ENCODE measurements at regions not wholly inside any gene's neighbourhood (a gene's known extent, or its start where the extent isn't known, plus 50 kb on each side); places are given as distances from the start of the nearest gene placed in this dataset.

DNA sequence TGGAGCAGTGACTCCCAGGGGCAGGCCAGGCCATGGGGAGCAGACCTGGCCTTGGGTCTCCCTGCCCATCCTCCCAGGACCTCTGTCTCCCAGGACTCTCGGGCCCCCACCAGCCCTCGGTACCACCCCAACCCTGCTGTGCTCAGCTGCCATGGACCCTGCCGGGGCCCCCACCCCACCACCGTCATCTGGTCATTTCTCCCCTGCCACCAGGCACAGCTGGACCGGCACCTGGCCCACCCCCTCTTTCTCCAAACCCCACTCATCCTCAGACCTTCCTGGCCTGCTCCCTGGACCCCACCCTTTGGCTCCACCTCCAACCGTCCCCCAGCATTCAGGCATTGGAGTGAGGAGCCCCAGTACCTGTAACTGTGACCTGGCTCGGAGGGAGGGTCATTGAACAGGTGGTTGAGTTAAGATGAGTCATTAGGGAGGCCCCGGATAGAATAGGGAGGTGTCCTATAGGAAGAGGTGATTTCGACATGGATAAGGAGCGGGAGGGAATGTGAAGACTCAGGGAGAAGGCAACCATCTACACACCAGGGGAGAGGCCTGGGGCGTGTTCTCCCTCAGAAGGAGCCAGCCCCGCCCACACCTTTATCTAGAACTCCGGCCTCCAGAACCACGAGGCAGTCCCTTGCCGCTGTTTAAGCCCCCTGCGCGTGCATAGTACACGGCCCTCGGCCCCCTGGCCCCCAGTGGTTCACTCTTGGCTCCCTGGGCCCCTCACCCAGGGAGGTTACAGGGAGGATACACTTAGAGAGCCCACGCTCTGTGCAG is 1395.9 kb downstream of the BRD1 start:
- Histone ChIP-seq H3K36me3 (ENCODE audit: insufficient read depth, low read length) (no peaks in the 10 kb centered on the region), H3K4me1 (ENCODE audit: insufficient read depth, low read length) (no peaks in the 10 kb centered on the region), H3K27ac (ENCODE audit: low read depth, low read length) (no peak overlapping the region), H3K9me3 (ENCODE audit: low read length) (no peaks in the 10 kb centered on the region), H3K9ac (ENCODE audit: low read length) (no peak overlapping the region), H3K27me3 (ENCODE audit: control insufficient read depth in 1 of 2, insufficient read depth in 2 of 2, low read length in 2 of 2) (no peaks in the 10 kb centered on the region), H3K4me3 (ENCODE audit: low read depth in 1 of 2, low read length in 2 of 2) (no peak overlapping the region)

DNA sequence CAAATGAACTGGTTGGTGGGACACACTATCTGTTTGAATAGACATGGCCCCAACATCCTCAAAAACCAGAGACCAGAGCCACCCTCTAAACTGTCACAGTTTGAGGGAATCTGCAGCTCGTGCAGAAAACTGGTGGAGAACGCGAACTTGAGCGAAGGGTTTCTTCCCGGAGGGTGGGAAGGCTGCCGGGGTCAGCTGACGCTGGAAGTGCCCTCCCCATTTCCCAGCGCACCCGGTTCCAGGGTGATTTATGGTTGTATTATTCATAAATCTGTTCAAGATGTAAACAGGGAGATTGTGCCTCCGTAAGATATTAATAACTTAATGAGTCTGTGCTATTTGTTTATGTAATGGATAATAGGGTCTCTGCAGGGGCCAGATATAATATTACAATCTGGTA is 1396.7 kb downstream of the BRD1 start:
- Histone ChIP-seq H3K36me3 (ENCODE audit: insufficient read depth, low read length) (no peaks in the 10 kb centered on the region), H3K4me1 (ENCODE audit: insufficient read depth, low read length) (no peaks in the 10 kb centered on the region), H3K4me3 (ENCODE audit: low read depth in 1 of 2, low read length in 2 of 2) (no peak overlapping the region), H3K9me3 (ENCODE audit: low read length) (no peaks in the 10 kb centered on the region), H3K27ac (ENCODE audit: low read depth, low read length) (no peak overlapping the region), H3K27me3 (ENCODE audit: control insufficient read depth in 1 of 2, insufficient read depth in 2 of 2, low read length in 2 of 2) (no peaks in the 10 kb centered on the region), H3K9ac (ENCODE audit: low read length) (no peak overlapping the region)

DNA sequence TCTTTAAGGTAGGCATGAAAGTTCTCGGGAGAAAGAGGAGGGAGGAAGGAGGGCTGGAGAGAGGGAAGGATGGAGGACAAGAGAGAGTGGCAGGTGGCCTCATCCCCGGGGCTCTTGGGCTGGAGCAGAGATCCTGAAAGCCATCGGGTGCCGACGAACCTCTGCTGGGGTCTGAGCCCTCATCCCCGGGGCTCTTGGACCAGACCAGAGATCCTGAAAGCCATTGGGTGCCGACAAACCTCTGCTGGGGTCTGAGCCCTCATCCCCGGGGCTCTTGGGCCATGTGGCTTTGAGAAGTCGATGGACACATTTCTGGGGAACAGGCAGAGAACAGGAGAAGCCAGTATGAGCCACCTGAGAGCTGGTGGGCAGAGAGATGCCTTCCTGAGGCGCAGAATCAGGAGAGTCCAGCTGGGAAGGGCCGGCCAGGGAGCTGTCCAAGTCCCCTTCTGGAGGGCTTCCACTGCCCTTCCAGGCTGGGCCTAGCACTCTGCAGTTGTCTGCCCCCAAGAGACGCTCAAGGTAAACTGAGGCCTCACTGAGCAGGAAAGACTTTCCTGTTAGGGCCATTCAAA is 1398.1 kb downstream of the BRD1 start:
- H3K36me3 ChIP-seq (ENCODE audit: insufficient read depth, low read length) = no peaks in the 10 kb centered on the region
- no peak overlapping the region for H3K4me3 ChIP-seq (ENCODE audit: low read depth in 1 of 2, low read length in 2 of 2)
- H3K27me3 ChIP-seq (ENCODE audit: control insufficient read depth in 1 of 2, insufficient read depth in 2 of 2, low read length in 2 of 2) = peaks cover 0 to 5% of the 10 kb centered on the region in 2 donors
- H3K27ac ChIP-seq (ENCODE audit: low read depth, low read length) = no peak overlapping the region
- H3K4me1 ChIP-seq (ENCODE audit: insufficient read depth, low read length) = no peaks in the 10 kb centered on the region
- H3K9me3 ChIP-seq (ENCODE audit: low read length) = no peaks in the 10 kb centered on the region
- no peak overlapping the region for H3K9ac ChIP-seq (ENCODE audit: low read length)

DNA sequence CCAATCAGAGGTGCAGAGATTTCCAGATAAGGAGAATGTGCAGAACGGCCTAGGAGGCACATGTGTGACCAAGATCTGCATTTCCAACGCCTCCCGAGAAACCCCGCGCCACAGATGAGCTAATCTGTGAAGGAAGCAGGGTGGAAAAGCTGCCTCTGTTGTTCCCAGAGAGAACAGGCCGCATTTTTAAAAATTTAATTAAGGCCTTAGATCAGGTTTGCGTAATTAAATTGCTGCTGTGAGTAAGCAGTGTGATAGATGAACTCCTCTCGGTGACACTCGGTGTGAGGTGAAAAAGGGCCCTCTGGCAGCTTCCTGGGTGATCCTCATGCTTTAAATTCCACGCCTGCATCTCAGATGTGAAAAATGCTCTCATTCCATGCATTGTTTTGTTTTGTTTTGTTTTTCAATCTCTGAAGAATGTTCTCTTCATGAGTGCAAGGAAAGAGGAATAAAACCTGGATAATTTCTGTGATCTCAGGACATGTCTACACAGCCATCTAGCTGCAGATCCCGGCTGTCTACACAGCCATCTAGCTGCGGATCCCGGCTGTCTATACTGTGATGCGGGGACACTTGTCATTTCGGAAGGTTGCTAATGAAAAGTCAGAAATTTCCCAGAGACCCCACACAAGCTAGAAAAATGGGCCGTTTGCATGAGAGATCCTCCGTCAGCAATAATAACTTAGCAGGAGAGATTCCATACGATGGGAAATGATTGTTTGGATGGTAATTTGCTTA is 1398.9 kb downstream of the BRD1 start:
- Histone ChIP-seq H3K9me3 (ENCODE audit: low read length) (no peaks in the 10 kb centered on the region), H3K27me3 (ENCODE audit: control insufficient read depth in 1 of 2, insufficient read depth in 2 of 2, low read length in 2 of 2) (peaks cover 0 to 5% of the 10 kb centered on the region in 2 donors), H3K4me3 (ENCODE audit: low read depth in 1 of 2, low read length in 2 of 2) (no peak overlapping the region), H3K27ac (ENCODE audit: low read depth, low read length) (no peak overlapping the region), H3K36me3 (ENCODE audit: insufficient read depth, low read length) (no peaks in the 10 kb centered on the region), H3K4me1 (ENCODE audit: insufficient read depth, low read length) (no peaks in the 10 kb centered on the region), H3K9ac (ENCODE audit: low read length) (no peak overlapping the region)

DNA sequence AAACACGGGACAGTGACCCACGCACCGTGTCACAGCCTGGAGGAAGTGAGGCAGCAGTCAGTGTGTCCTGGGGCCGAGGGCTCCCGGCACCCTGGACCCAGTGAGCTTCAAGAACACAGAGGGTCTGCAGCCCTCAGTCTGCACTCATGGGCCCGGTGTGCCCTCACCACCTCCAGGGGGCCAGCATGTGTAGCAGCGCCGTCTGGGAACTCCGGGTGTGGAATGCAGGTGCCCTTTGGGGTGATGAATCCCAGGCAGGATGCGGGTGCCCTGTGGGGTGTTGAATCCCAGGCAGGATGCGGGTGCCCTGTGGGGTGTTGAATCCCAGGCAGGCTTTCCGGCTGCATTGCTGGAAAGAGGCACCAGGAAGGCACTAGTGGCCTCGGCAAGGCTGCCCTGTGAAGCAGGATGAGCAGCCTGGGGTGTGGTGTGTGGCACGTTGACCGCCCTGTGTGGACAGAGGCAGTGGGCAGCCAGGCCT is 1399.9 kb downstream of the BRD1 start:
- no peak overlapping the region for H3K9ac ChIP-seq (ENCODE audit: low read length)
- peaks cover 0 to 5% of the 10 kb centered on the region in 2 donors for H3K27me3 ChIP-seq (ENCODE audit: control insufficient read depth in 1 of 2, insufficient read depth in 2 of 2, low read length in 2 of 2)
- no peaks in the 10 kb centered on the region for H3K4me1 ChIP-seq (ENCODE audit: insufficient read depth, low read length)
- no peak overlapping the region for H3K27ac ChIP-seq (ENCODE audit: low read depth, low read length)
- no peaks in the 10 kb centered on the region for H3K36me3 ChIP-seq (ENCODE audit: insufficient read depth, low read length)
- no peak overlapping the region for H3K4me3 ChIP-seq (ENCODE audit: low read depth in 1 of 2, low read length in 2 of 2)
- H3K9me3 ChIP-seq (ENCODE audit: low read length) = no peaks in the 10 kb centered on the region

DNA sequence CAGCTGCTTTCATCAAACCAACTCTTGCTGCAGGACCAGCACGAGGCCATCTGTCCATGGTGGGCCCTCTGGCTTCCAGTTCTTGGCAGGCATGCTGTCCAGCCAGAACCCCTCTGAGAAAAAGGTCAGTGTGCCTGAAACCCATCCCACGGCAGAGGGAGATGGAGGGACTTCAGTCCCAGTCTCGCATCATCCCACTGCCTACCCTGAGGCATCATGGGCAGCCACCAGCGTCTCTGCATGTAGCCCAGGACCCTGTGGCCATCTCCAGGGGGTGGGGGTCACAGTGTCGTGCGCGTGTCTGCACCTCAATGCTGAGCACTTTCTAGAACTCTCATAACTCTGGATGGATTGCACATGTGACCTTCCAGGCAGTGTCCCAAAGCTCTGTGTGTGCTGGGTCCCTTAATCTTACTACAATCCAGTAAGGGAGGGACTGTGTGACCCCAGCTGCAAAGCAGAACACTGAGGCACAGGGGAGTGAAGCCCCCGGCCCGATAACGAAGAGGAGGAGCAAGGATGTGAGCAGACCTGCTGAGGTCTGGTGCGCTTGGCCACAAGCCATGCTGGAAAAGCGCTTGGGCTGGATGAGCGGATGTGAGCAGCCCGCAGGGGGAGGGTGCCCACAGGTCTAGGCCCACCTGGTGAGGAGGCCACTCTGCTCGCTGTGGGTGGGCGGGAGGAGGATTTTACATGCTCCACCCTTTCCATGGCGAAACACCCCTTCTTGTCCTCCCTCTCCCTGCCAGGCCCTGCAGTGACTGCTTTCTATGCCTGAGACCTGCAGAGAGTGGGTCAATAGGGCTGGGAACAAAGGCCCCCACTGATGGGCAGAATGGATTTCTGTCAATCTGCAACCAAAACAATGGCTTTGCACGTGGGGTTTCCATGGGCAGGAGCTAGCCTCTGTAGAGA is 1401.0 kb downstream of the BRD1 start:
- Histone ChIP-seq H3K36me3 (ENCODE audit: insufficient read depth, low read length) (no peaks in the 10 kb centered on the region), H3K4me3 (ENCODE audit: low read depth in 1 of 2, low read length in 2 of 2) (no peak overlapping the region), H3K27me3 (ENCODE audit: control insufficient read depth in 1 of 2, insufficient read depth in 2 of 2, low read length in 2 of 2) (peaks cover 0 to 5% of the 10 kb centered on the region in 2 donors), H3K9ac (ENCODE audit: low read length) (no peak overlapping the region), H3K9me3 (ENCODE audit: low read length) (no peaks in the 10 kb centered on the region), H3K27ac (ENCODE audit: low read depth, low read length) (no peak overlapping the region), H3K4me1 (ENCODE audit: insufficient read depth, low read length) (no peaks in the 10 kb centered on the region)

DNA sequence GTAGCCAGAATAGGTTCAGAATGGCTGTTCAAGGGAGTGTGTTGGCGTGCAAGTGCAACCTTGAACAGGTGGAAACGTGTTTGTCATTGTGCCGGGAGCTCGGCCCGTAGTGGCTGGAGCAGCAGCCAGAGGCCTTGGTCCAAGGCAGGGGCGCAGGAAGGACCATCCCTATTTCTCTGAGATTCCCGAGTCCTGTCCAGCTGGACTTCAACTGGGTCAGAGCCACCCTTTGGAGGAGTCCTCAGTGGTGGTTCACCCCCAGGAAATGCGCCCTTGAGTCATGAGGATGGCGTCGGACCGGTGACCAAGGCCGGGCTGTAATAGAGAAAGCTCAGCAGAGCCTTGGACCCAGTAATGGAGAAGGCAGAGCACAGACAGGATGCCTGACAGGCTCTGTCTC is 1402.0 kb downstream of the BRD1 start:
- no peaks in the 10 kb centered on the region for H3K36me3 ChIP-seq (ENCODE audit: insufficient read depth, low read length)
- no peaks in the 10 kb centered on the region for H3K4me1 ChIP-seq (ENCODE audit: insufficient read depth, low read length)
- H3K27ac ChIP-seq (ENCODE audit: low read depth, low read length) = no peak overlapping the region
- H3K27me3 ChIP-seq (ENCODE audit: control insufficient read depth in 1 of 2, insufficient read depth in 2 of 2, low read length in 2 of 2) = peaks cover 0 to 5% of the 10 kb centered on the region in 2 donors
- H3K4me3 ChIP-seq (ENCODE audit: low read depth in 1 of 2, low read length in 2 of 2) = no peak overlapping the region
- no peaks in the 10 kb centered on the region for H3K9me3 ChIP-seq (ENCODE audit: low read length)
- no peak overlapping the region for H3K9ac ChIP-seq (ENCODE audit: low read length)

DNA sequence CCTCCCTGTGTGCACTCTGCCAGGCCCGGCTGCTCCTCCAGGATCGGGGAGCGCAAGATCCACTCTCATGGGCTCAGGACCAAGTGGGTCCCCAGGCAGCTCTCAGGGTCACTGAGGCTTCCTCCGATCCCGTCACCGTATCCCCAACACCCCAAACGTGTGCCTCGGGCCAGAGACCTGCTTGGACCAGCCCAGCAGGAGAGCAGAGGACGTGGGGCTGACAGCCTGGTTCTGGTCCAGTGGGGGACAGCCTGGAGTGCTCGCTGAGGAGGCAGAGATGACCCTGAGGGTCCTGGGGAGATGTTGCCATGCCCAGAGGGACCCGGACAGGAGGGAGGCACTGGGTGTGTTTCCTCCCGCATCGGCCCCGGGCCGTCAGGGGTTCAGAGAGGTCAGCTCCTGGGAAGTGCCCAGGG is 1402.6 kb downstream of the BRD1 start:
- H3K36me3 ChIP-seq (ENCODE audit: insufficient read depth, low read length) = no peaks in the 10 kb centered on the region
- peaks cover 0 to 5% of the 10 kb centered on the region in 2 donors for H3K27me3 ChIP-seq (ENCODE audit: control insufficient read depth in 1 of 2, insufficient read depth in 2 of 2, low read length in 2 of 2)
- no peak overlapping the region for H3K27ac ChIP-seq (ENCODE audit: low read depth, low read length)
- no peak overlapping the region for H3K4me3 ChIP-seq (ENCODE audit: low read depth in 1 of 2, low read length in 2 of 2)
- no peak overlapping the region for H3K9ac ChIP-seq (ENCODE audit: low read length)
- no peaks in the 10 kb centered on the region for H3K4me1 ChIP-seq (ENCODE audit: insufficient read depth, low read length)
- no peaks in the 10 kb centered on the region for H3K9me3 ChIP-seq (ENCODE audit: low read length)

DNA sequence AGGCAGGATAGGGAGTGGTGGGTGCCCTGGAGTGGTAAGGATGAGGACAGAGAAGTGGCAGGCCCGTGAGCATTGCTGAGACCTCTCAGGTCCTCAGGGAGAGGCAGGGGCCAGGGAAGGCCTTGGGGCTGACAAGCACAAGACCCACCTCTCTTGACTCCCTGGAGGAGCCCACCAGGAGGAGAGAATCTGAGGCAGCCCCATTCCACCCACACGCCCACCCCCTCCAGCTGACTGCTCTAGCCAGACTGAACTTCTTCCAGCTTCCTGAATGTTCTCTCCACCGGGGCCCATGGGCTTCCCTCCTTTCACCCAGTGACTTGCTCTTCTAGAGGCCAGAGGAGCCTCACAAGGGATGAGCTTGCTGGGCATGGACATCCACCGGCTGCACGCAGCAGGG is 1403.0 kb downstream of the BRD1 start:
- Histone ChIP-seq H3K4me1 (ENCODE audit: insufficient read depth, low read length) (no peaks in the 10 kb centered on the region), H3K27me3 (ENCODE audit: control insufficient read depth in 1 of 2, insufficient read depth in 2 of 2, low read length in 2 of 2) (peaks cover 0 to 5% of the 10 kb centered on the region in 2 donors), H3K27ac (ENCODE audit: low read depth, low read length) (no peak overlapping the region), H3K4me3 (ENCODE audit: low read depth in 1 of 2, low read length in 2 of 2) (no peak overlapping the region), H3K9ac (ENCODE audit: low read length) (no peak overlapping the region), H3K9me3 (ENCODE audit: low read length) (no peaks in the 10 kb centered on the region), H3K36me3 (ENCODE audit: insufficient read depth, low read length) (no peaks in the 10 kb centered on the region)

DNA sequence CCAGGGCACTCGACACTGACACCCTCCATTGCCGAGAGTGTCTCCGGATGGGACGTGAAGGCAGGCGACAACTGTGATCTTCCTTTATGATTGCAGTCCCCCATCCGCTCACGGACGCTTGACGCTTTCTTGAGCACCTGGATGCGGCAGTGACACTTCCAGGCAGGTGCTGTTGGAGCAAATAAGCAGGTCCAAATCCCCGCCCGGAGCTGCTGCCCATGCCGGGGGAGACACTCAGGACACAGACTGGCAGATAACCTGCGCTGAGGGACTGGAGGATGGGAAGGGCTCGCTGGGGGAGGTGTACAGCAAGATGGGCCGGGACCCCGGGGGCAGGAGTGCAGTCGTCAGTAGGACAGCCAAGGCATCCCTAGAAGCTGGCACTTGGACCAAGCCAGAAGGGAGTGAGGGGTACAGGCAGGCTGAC is 1403.5 kb downstream of the BRD1 start:
- Histone ChIP-seq H3K9ac (ENCODE audit: low read length) (no peak overlapping the region), H3K36me3 (ENCODE audit: insufficient read depth, low read length) (no peaks in the 10 kb centered on the region), H3K4me1 (ENCODE audit: insufficient read depth, low read length) (no peaks in the 10 kb centered on the region), H3K27me3 (ENCODE audit: control insufficient read depth in 1 of 2, insufficient read depth in 2 of 2, low read length in 2 of 2) (peaks cover 0 to 5% of the 10 kb centered on the region in 2 donors), H3K4me3 (ENCODE audit: low read depth in 1 of 2, low read length in 2 of 2) (no peak overlapping the region), H3K9me3 (ENCODE audit: low read length) (no peaks in the 10 kb centered on the region), H3K27ac (ENCODE audit: low read depth, low read length) (no peak overlapping the region)

DNA sequence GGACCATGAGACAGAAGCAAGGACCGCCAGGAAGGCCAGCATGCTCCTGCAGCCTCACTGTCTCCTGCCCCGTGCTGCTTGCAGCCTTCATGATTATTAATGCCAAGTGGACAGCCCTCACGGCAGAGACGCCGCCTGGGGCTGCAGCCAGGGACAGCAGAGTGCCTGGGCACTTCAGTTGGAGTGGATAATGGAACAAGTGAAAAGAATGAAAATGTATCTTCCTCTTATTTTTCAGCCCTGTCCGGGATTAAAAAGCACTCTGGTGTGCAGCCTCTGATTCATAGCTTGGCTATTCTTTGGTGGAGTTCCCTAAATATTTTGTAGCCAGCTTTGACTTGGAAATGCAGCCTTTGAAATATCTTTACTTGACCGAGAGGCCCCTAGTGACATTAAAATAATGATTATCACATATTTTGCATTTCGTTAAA is 1404.2 kb downstream of the BRD1 start:
- no peak overlapping the region for H3K4me3 ChIP-seq (ENCODE audit: low read depth in 1 of 2, low read length in 2 of 2)
- H3K27ac ChIP-seq (ENCODE audit: low read depth, low read length) = no peak overlapping the region
- no peaks in the 10 kb centered on the region for H3K9me3 ChIP-seq (ENCODE audit: low read length)
- H3K27me3 ChIP-seq (ENCODE audit: control insufficient read depth in 1 of 2, insufficient read depth in 2 of 2, low read length in 2 of 2) = peaks cover 0 to 5% of the 10 kb centered on the region in 2 donors
- no peaks in the 10 kb centered on the region for H3K36me3 ChIP-seq (ENCODE audit: insufficient read depth, low read length)
- no peak overlapping the region for H3K9ac ChIP-seq (ENCODE audit: low read length)
- no peaks in the 10 kb centered on the region for H3K4me1 ChIP-seq (ENCODE audit: insufficient read depth, low read length)
